Progenitor cell of endocrine pancreas (in vitro differentiated cells): ENCODE measurements at regions not wholly inside any gene's neighbourhood (a gene's known extent, or its start where the extent isn't known, plus 50 kb on each side); places are given as distances from the start of the nearest gene placed in this dataset.

Source experiments
- DNase-seq: peaks from one replicate; pipeline ENCODE4 v3.0.0; 2021; ENCODE audit warnings: low spot score; ENCODE audit not compliant: unreplicated experiment
- H3K27ac Mint-ChIP-seq: 2 replicates; pipeline ENCODE4 v1.8.0; 2021; ENCODE audit warnings: mild to moderate bottlenecking, moderate library complexity, mixed read lengths
- H3K27me3 Mint-ChIP-seq: 2 replicates; pipeline ENCODE4 v1.8.0; 2021; ENCODE audit warnings: mixed read lengths
- H3K36me3 Mint-ChIP-seq: 2 replicates; pipeline ENCODE4 v1.8.0; 2022; ENCODE audit warnings: mixed read lengths; ENCODE audit not compliant: insufficient read depth
- H3K4me1 Mint-ChIP-seq: 2 replicates; pipeline ENCODE4 v1.8.0; 2021; ENCODE audit warnings: low read depth, mixed read lengths
- H3K4me3 Mint-ChIP-seq: 2 replicates; pipeline ENCODE4 v1.8.0; 2021; ENCODE audit warnings: low read depth, mild to moderate bottlenecking, moderate library complexity, mixed read lengths
- H3K9me3 Mint-ChIP-seq: 2 replicates; pipeline ENCODE4 v1.8.0; 2021; ENCODE audit warnings: low read depth, mixed read lengths
- CTCF ChIP-seq: fragments of 200-600 bp; sonication (generic); IDR thresholded peaks from one replicate; pipeline ENCODE4 v1.5.0; 2021; ENCODE audit warnings: antibody characterized with exemption, mild to moderate bottlenecking; ENCODE audit not compliant: unreplicated experiment

- no peaks in the 10 kb centered on the region for H3K27me3 Mint-ChIP-seq
These were observed 166.4 kb upstream of the KCNMB2 start for GRCh38 chr3:178369811-178370210.

GRCh38 chr3:178370387-178370786, 165.8 kb upstream of the KCNMB2 start:
- peaks cover 16% of the 10 kb centered on the region for H3K9me3 Mint-ChIP-seq
- no peak for DNase-seq
- no peak overlapping the region for H3K27ac Mint-ChIP-seq
- no peak for TF ChIP-seq CTCF
- no peaks in the 10 kb centered on the region for H3K36me3 Mint-ChIP-seq
- H3K4me3 Mint-ChIP-seq = no peak overlapping the region
- no peaks in the 10 kb centered on the region for H3K27me3 Mint-ChIP-seq
- peaks cover 2% of the 10 kb centered on the region for H3K4me1 Mint-ChIP-seq

More at GRCh38 chr3:178369811-178370210, 166.4 kb upstream of the KCNMB2 start:
- no peak for DNase-seq
- H3K27ac Mint-ChIP-seq = no peak overlapping the region
- no peak for TF ChIP-seq CTCF
- H3K36me3 Mint-ChIP-seq = no peaks in the 10 kb centered on the region
- peaks cover 22% of the 10 kb centered on the region for H3K9me3 Mint-ChIP-seq
- no peak overlapping the region for H3K4me3 Mint-ChIP-seq
- H3K4me1 Mint-ChIP-seq = peaks cover 2% of the 10 kb centered on the region

- H3K36me3 Mint-ChIP-seq = no peaks in the 10 kb centered on the region
- no peak for DNase-seq
- peaks cover 4% of the 10 kb centered on the region for H3K9me3 Mint-ChIP-seq
- peaks cover 13% of the 10 kb centered on the region for H3K4me1 Mint-ChIP-seq
- H3K4me3 Mint-ChIP-seq = no peak overlapping the region
- H3K27me3 Mint-ChIP-seq = no peaks in the 10 kb centered on the region
- TF ChIP-seq CTCF = no peak
- no peak overlapping the region for H3K27ac Mint-ChIP-seq
These were observed 154.7 kb upstream of the KCNMB2 start for GRCh38 chr3:178381555-178381954.

GRCh38 chr3:178381971-178382448, 154.2 kb upstream of the KCNMB2 start:
- Mint-ChIP-seq H3K27ac (no peak overlapping the region), H3K36me3 (no peaks in the 10 kb centered on the region), H3K27me3 (no peaks in the 10 kb centered on the region), H3K4me1 (peaks cover 16% of the 10 kb centered on the region), H3K4me3 (no peak overlapping the region), H3K9me3 (peaks cover 4% of the 10 kb centered on the region)
- no peak for TF ChIP-seq CTCF
- DNase-seq = no peak

GRCh38 chr3:178382449-178383061, 153.7 kb upstream of the KCNMB2 start:
- no peak for DNase-seq
- Mint-ChIP-seq H3K27ac (no peak overlapping the region), H3K27me3 (no peaks in the 10 kb centered on the region), H3K36me3 (no peaks in the 10 kb centered on the region), H3K4me1 (peaks cover 16% of the 10 kb centered on the region), H3K9me3 (peaks cover 4% of the 10 kb centered on the region), H3K4me3 (no peak overlapping the region)
- no peak for TF ChIP-seq CTCF
